A549 (cell line): ENCODE measurements at regions not wholly inside any gene's neighbourhood (a gene's known extent, or its start where the extent isn't known, plus 50 kb on each side); places are given as distances from the start of the nearest gene placed in this dataset.

Experiments
- ATAC-seq, 2 experiments: fragments of 200-7000 bp in 1 of 2; fragments of >200 bp in 1 of 2; cut with Nextera tagmentation in 1 of 2; cut with Tn5 transposase in 1 of 2; 3 replicates each; pipeline versions ENCODE4 v1.8.0 to v1.9.1; 2018 to 2020; ENCODE audit warnings: mild to moderate bottlenecking in 1 of 2, moderate library complexity in 1 of 2
- CTCF ChIA-PET: fragments of 300-600 bp; sonication (Branson Sonifier 250); formaldehyde crosslinking; extraction: SDS; loops from one replicate; lab custom pipeline; 2021; ENCODE audit warnings: antibody characterized with exemption, inconsistent platforms; lab: Yijun Ruan, JAX
- POLR2A ChIA-PET: fragments of 350-600 bp; formaldehyde crosslinking; extraction: SDS; loops from one replicate; lab custom pipeline; 2021; ENCODE audit warnings: antibody characterized with exemption, inconsistent platforms; lab: Yijun Ruan, JAX
- DNase-seq, 2 experiments: peaks; one replicate each; pipeline versions ENCODE4 v3.0.0 to v3.0.0-alpha.2; 2011 to 2016; ENCODE audit warnings: low read depth in 1 of 2, low spot score in 1 of 2
- FAIRE-seq: peaks from 2 replicates; lab custom pipeline; 2011; peaks lifted over from hg19 to GRCh38; lab: Jason Lieb, UNC
- H3K27ac ChIP-seq, 2 experiments: fragments of >200 bp; sonication (Bioruptor Twin); formaldehyde crosslinking; 3 replicates each; pipeline ENCODE4 v1.5.1; 2016 to 2017
- H3K4me1 ChIP-seq: fragments of >200 bp; sonication (Bioruptor Twin); formaldehyde crosslinking; 3 replicates; pipeline ENCODE4 v1.6.1; 2016
- H3K4me2 ChIP-seq: fragments of >200 bp; sonication (Bioruptor Twin); formaldehyde crosslinking; 3 replicates; pipeline ENCODE4 v1.6.1; 2016
- H3K4me3 ChIP-seq: fragments of >200 bp; sonication (Bioruptor Twin); formaldehyde crosslinking; 3 replicates; pipeline ENCODE4 v1.5.1; 2016
- H3K9me3 ChIP-seq: fragments of >200 bp; sonication (Bioruptor Twin); formaldehyde crosslinking; 3 replicates; pipeline ENCODE4 v1.6.1; 2016
- ATOH8 ChIP-seq: fragments of 250-450 bp; sonication (Bioruptor Pico); IDR thresholded peaks from 2 replicates; pipeline ENCODE4 v1.5.0; 2020; ENCODE audit warnings: low read depth, mild to moderate bottlenecking, moderate library complexity
- BCL3 ChIP-seq: fragments of >200 bp; sonication (Bioruptor Twin); formaldehyde crosslinking; IDR thresholded peaks from 3 replicates; pipeline ENCODE4 v1.6.1; 2016
- BHLHE40 ChIP-seq: IDR thresholded peaks from 2 replicates; pipeline ENCODE4 v1.6.1; 2012; ENCODE audit warnings: low read depth, low read length, inconsistent platforms
- CTCF ChIP-seq: fragments of >200 bp; sonication (Bioruptor Twin); formaldehyde crosslinking; IDR thresholded peaks from 3 replicates; pipeline ENCODE4 v1.5.1; 2016
- EHF ChIP-seq: fragments of 250-450 bp; sonication (Bioruptor Pico); IDR thresholded peaks from 2 replicates; pipeline ENCODE4 v1.5.0; 2020; ENCODE audit warnings: mild to moderate bottlenecking
- FOSB ChIP-seq: fragments of 250-450 bp; sonication (Bioruptor Pico); IDR thresholded peaks from 2 replicates; pipeline ENCODE4 v1.5.0; 2020; ENCODE audit warnings: mild to moderate bottlenecking, moderate library complexity
- FOSL2 ChIP-seq, 2 experiments: fragments of 450-650 bp in 1 of 2; fragments of >200 bp in 1 of 2; sonication (Bioruptor Twin) in 1 of 2; formaldehyde crosslinking; IDR thresholded peaks; 2 replicates each; pipeline versions ENCODE4 v1.5.0 to v1.6.1; 2016 to 2020; ENCODE audit warnings: mild to moderate bottlenecking in 1 of 2, moderate library complexity in 1 of 2
- FOXS1 ChIP-seq: fragments of 250-450 bp; sonication (Bioruptor Pico); IDR thresholded peaks from 2 replicates; pipeline ENCODE4 v1.5.0; 2020; ENCODE audit warnings: mild to moderate bottlenecking, moderate library complexity
- HOXA7 ChIP-seq: fragments of 250-450 bp; sonication (Bioruptor Pico); IDR thresholded peaks from 2 replicates; pipeline ENCODE4 v1.5.0; 2020; ENCODE audit warnings: mild to moderate bottlenecking, moderate library complexity
- HOXB13 ChIP-seq: fragments of 250-450 bp; sonication (Bioruptor Pico); IDR thresholded peaks from 2 replicates; pipeline ENCODE4 v1.5.0; 2020; ENCODE audit warnings: low read depth, mild to moderate bottlenecking, moderate library complexity
- PHF8 ChIP-seq: fragments of 200-600 bp; sonication (generic); IDR thresholded peaks from 2 replicates; pipeline ENCODE4 v1.6.1; 2016; ENCODE audit warnings: low read depth, mild to moderate bottlenecking, antibody characterized with exemption, moderate library complexity, borderline replicate concordance
- POLR2A ChIP-seq: IDR thresholded peaks from 2 replicates; pipeline ENCODE4 v1.6.1; 2012; ENCODE audit warnings: mild to moderate bottlenecking, low read length
- POLR2AphosphoS2 ChIP-seq: conservative IDR thresholded peaks from 2 replicates; pipeline ENCODE4 v1.6.1; 2012; ENCODE audit warnings: low read length, improper control_type of control experiment, inconsistent platforms
- RAD21 ChIP-seq, 2 experiments: fragments of >200 bp in 1 of 2; sonication (Bioruptor Twin) in 1 of 2; formaldehyde crosslinking in 1 of 2; IDR thresholded peaks in 1 of 2; conservative IDR thresholded peaks in 1 of 2; 2 replicates in 1 of 2; 3 replicates in 1 of 2; pipeline ENCODE4 v1.6.1; 2012 to 2018; ENCODE audit warnings: inconsistent platforms in 1 of 2
- REST ChIP-seq: fragments of 200-600 bp; sonication (generic); IDR thresholded peaks from 2 replicates; pipeline ENCODE4 v1.6.1; 2016; ENCODE audit warnings: antibody characterized with exemption, mild to moderate bottlenecking, moderate library complexity
- RFX5 ChIP-seq: fragments of 450-650 bp; IDR thresholded peaks from 2 replicates; pipeline ENCODE4 v1.7.1; 2014; ENCODE audit warnings: antibody characterized with exemption, mild to moderate bottlenecking, moderate library complexity
- RNF2 ChIP-seq: fragments of 200-600 bp; sonication (generic); IDR thresholded peaks from 2 replicates; pipeline ENCODE4 v1.6.1; 2016; ENCODE audit warnings: low read depth, mild to moderate bottlenecking, antibody characterized with exemption, moderate library complexity, borderline replicate concordance
- SMC3 ChIP-seq: fragments of >200 bp; sonication (Bioruptor Twin); formaldehyde crosslinking; IDR thresholded peaks from 3 replicates; pipeline ENCODE4 v1.6.1; 2018; ENCODE audit warnings: inconsistent platforms
- TFCP2L1 ChIP-seq: fragments of 250-450 bp; sonication (Bioruptor Pico); IDR thresholded peaks from 2 replicates; pipeline ENCODE4 v1.5.0; 2021; ENCODE audit warnings: mild to moderate bottlenecking
- TP53 ChIP-seq: fragments of 250-450 bp; sonication (Bioruptor Pico); IDR thresholded peaks from 2 replicates; pipeline ENCODE4 v1.5.0; 2021; ENCODE audit warnings: mild to moderate bottlenecking, moderate library complexity
- WGBS: methylation state at CpG from one replicate; pipeline ENCODE4 v1.1.6; 2017; ENCODE audit errors: missing lambda C conversion rate; 5-methylcytosine and 5-hydroxymethylcytosine counted together

GRCh38 chr6:140921366-140922226, 1211.1 kb upstream of the GJE1 start:
- TF ChIP-seq SMC3 (peak; percentile 63), FOSL2 (IDR thresholded peaks at IDR 0.05) (no peak), FOSL2 (CRISPR knock-in tag; IDR thresholded peaks at IDR 0.05) (no peak), CTCF (peak; percentile 56), RAD21 (conservative IDR thresholded peaks at IDR 0.05 in 1 of 2, IDR thresholded peaks at IDR 0.05 in 1 of 2) (peak; percentile 71 to 78), FOXS1 (no peak)
- FAIRE-seq (no peak), DNase-seq (peak; percentile 9 to 59), ATAC-seq (peak; percentile 62 to 73; a peak in 4 of 6 replicates)
- no peaks in the 10 kb centered on the region for H3K4me1 ChIP-seq
- H3K9me3 ChIP-seq = no peaks in the 10 kb centered on the region
- no peak overlapping the region for H3K4me2 ChIP-seq
- 36% methylated on average over 4 of the region's 4 CpGs for WGBS
- H3K4me3 ChIP-seq = no peak overlapping the region
- POLR2A ChIA-PET = interaction anchor here (1.1 kb wide), 1 partner anchor 1547 kb away, joined by 10 read pairs; the partner anchor contains the start of gene CITED2
- H3K27ac ChIP-seq = no peak overlapping the region; a peak in 1 of 6 replicates
- CTCF ChIA-PET = interaction anchor here (0.7 to 1.1 kb wide), 4 partner anchors 10 to 1547 kb away, joined by 3 to 5 read pairs (median 3); partner anchors contain the start of gene CITED2

- ATAC-seq (no peak), FAIRE-seq (no peak), DNase-seq (no peak)
- Histone ChIP-seq H3K9me3 (no peaks in the 10 kb centered on the region), H3K4me3 (no peak overlapping the region), H3K4me2 (no peak overlapping the region), H3K27ac (no peak overlapping the region), H3K4me1 (no peaks in the 10 kb centered on the region)
- CTCF ChIA-PET = no interaction called here
- POLR2A ChIA-PET = no interaction called here
- WGBS = 36% methylated on average over 2 of the region's 2 CpGs
- TF ChIP-seq PHF8 (no peak), FOSB (CRISPR knock-in tag) (no peak), HOXB13 (CRISPR knock-in tag) (no peak), POLR2AphosphoS2 (no peak), RNF2 (no peak), BHLHE40 (no peak), RFX5 (no peak), RAD21 (conservative IDR thresholded peaks at IDR 0.05 in 1 of 2, IDR thresholded peaks at IDR 0.05 in 1 of 2) (no peak), POLR2A (no peak), TP53 (CRISPR knock-in tag) (no peak), TFCP2L1 (CRISPR knock-in tag) (no peak), REST (no peak), HOXA7 (CRISPR knock-in tag) (no peak), EHF (no peak), BCL3 (no peak), ATOH8 (CRISPR knock-in tag) (no peak)
These were observed 1214.8 kb upstream of the GJE1 start for GRCh38 chr6:140917911-140918310.
